Mucosa of stomach (tissue), 1 donor: ENCODE measurements at regions not wholly inside any gene's neighbourhood (a gene's known extent, or its start where the extent isn't known, plus 50 kb on each side); places are given as distances from the start of the nearest gene placed in this dataset.
"Not testable (repeated sequence)": the region's sequence is repeated elsewhere in the genome, so short reads cannot be mapped to it uniquely, and the experiment has no call there.

Source experiments
- H3K27me3 ChIP-seq: one replicate; pipeline ENCODE4 v1.7.0; 2013; ENCODE audit warnings: mild to moderate bottlenecking, low read length; ENCODE audit not compliant: control insufficient read depth, insufficient read depth
- H3K36me3 ChIP-seq: one replicate; pipeline ENCODE4 v1.7.0; 2013; ENCODE audit warnings: low read length; ENCODE audit not compliant: control insufficient read depth, insufficient read depth
- H3K4me1 ChIP-seq: one replicate; pipeline ENCODE4 v1.7.0; 2013; ENCODE audit warnings: mild to moderate bottlenecking, low read length; ENCODE audit not compliant: control insufficient read depth, insufficient read depth
- H3K4me3 ChIP-seq: one replicate; pipeline ENCODE4 v1.7.0; 2013; ENCODE audit warnings: low read length
- H3K9ac ChIP-seq: one replicate; pipeline ENCODE4 v1.7.0; 2013; ENCODE audit warnings: mild to moderate bottlenecking, low read length, moderate library complexity
- H3K9me3 ChIP-seq: one replicate; pipeline ENCODE4 v1.7.0; 2013; ENCODE audit warnings: mild to moderate bottlenecking, low read length, moderate library complexity; ENCODE audit not compliant: control insufficient read depth
- donor health status: Pancreatic carcinoma.

- Histone ChIP-seq H3K27me3 (peaks cover 4% of the 10 kb centered on the region), H3K9ac (no peak overlapping the region), H3K4me3 (no peak overlapping the region), H3K9me3 (no peaks in the 10 kb centered on the region), H3K36me3 (no peaks in the 10 kb centered on the region), H3K4me1 (no peaks in the 10 kb centered on the region)
These were observed 458.2 kb upstream of the NPVF start for GRCh38 chr7:25686493-25686892.

- Histone ChIP-seq H3K36me3 (no peaks in the 10 kb centered on the region), H3K27me3 (no peaks in the 10 kb centered on the region), H3K9ac (no peak overlapping the region), H3K4me1 (no peaks in the 10 kb centered on the region), H3K4me3 (no peak overlapping the region), H3K9me3 (no peaks in the 10 kb centered on the region)
These were observed 457.8 kb upstream of the NFE2L3 start for GRCh38 chr7:25694211-25694610.

- Histone ChIP-seq H3K9ac (no peak overlapping the region), H3K36me3 (no peaks in the 10 kb centered on the region), H3K4me1 (no peaks in the 10 kb centered on the region), H3K9me3 (no peaks in the 10 kb centered on the region), H3K4me3 (no peak overlapping the region), H3K27me3 (no peaks in the 10 kb centered on the region)
These were observed 457.3 kb upstream of the NFE2L3 start for GRCh38 chr7:25694699-25695098.

- no peaks in the 10 kb centered on the region for H3K27me3 ChIP-seq
- no peaks in the 10 kb centered on the region for H3K36me3 ChIP-seq
- no peaks in the 10 kb centered on the region for H3K4me1 ChIP-seq
- H3K4me3 ChIP-seq = no peak overlapping the region
- no peak overlapping the region for H3K9ac ChIP-seq
- H3K9me3 ChIP-seq = no peaks in the 10 kb centered on the region
These were observed 455.4 kb upstream of the NFE2L3 start for GRCh38 chr7:25696571-25696970.

GRCh38 chr7:25698451-25699113 lies 453.4 kb upstream of the NFE2L3 start:
- Histone ChIP-seq H3K36me3 (no peaks in the 10 kb centered on the region), H3K9ac (no peak overlapping the region), H3K4me1 (no peaks in the 10 kb centered on the region), H3K27me3 (no peaks in the 10 kb centered on the region), H3K9me3 (no peaks in the 10 kb centered on the region), H3K4me3 (no peak overlapping the region)

- H3K9ac ChIP-seq, H3K4me1 ChIP-seq, H3K27me3 ChIP-seq, H3K4me3 ChIP-seq, H3K9me3 ChIP-seq, H3K36me3 ChIP-seq: not testable (repeated sequence)
These were observed 451.9 kb upstream of the NFE2L3 start for GRCh38 chr7:25700141-25700540.

- Histone ChIP-seq H3K27me3 (no peaks in the 10 kb centered on the region), H3K36me3 (no peaks in the 10 kb centered on the region), H3K4me3 (no peak overlapping the region), H3K9ac (no peak overlapping the region), H3K4me1 (no peaks in the 10 kb centered on the region), H3K9me3 (no peaks in the 10 kb centered on the region)
These were observed 447.6 kb upstream of the NFE2L3 start for GRCh38 chr7:25704413-25704812.

GRCh38 chr7:25706764-25707163 lies 445.2 kb upstream of the NFE2L3 start:
- Histone ChIP-seq H3K4me1 (no peaks in the 10 kb centered on the region), H3K27me3 (no peaks in the 10 kb centered on the region), H3K4me3 (no peak overlapping the region), H3K9ac (no peak overlapping the region), H3K9me3 (no peaks in the 10 kb centered on the region), H3K36me3 (no peaks in the 10 kb centered on the region)

- H3K36me3 ChIP-seq = no peaks in the 10 kb centered on the region
- H3K9ac ChIP-seq = no peak overlapping the region
- H3K9me3 ChIP-seq = no peaks in the 10 kb centered on the region
- no peaks in the 10 kb centered on the region for H3K27me3 ChIP-seq
- no peak overlapping the region for H3K4me3 ChIP-seq
- H3K4me1 ChIP-seq = no peaks in the 10 kb centered on the region
These were observed 444.0 kb upstream of the NFE2L3 start for GRCh38 chr7:25707768-25708620.

GRCh38 chr7:25710959-25711358 lies 441.0 kb upstream of the NFE2L3 start:
- Histone ChIP-seq H3K9ac (no peak overlapping the region), H3K36me3 (no peaks in the 10 kb centered on the region), H3K27me3 (no peaks in the 10 kb centered on the region), H3K4me1 (no peaks in the 10 kb centered on the region), H3K9me3 (no peaks in the 10 kb centered on the region), H3K4me3 (no peak overlapping the region)

GRCh38 chr7:25711940-25712339 lies 440.1 kb upstream of the NFE2L3 start:
- no peak overlapping the region for H3K4me3 ChIP-seq
- no peaks in the 10 kb centered on the region for H3K36me3 ChIP-seq
- no peaks in the 10 kb centered on the region for H3K4me1 ChIP-seq
- H3K9ac ChIP-seq = no peak overlapping the region
- no peaks in the 10 kb centered on the region for H3K9me3 ChIP-seq
- H3K27me3 ChIP-seq = no peaks in the 10 kb centered on the region

GRCh38 chr7:25712500-25712899 lies 439.5 kb upstream of the NFE2L3 start:
- Histone ChIP-seq H3K9ac (no peak overlapping the region), H3K4me3 (no peak overlapping the region), H3K9me3 (no peaks in the 10 kb centered on the region), H3K4me1 (no peaks in the 10 kb centered on the region), H3K27me3 (no peaks in the 10 kb centered on the region), H3K36me3 (no peaks in the 10 kb centered on the region)
